Mucosa of rectum (tissue), 2 donors: ENCODE measurements at regions not wholly inside any gene's neighbourhood (a gene's known extent, or its start where the extent isn't known, plus 50 kb on each side); places are given as distances from the start of the nearest gene placed in this dataset.

Source experiments
- H3K27ac ChIP-seq, 2 donors: one replicate each; pipeline ENCODE4 v1.7.0; 2013; ENCODE audit warnings: inconsistent platforms in 2 of 2, low read depth in 2 of 2, low read length in 2 of 2
- H3K27me3 ChIP-seq, 2 donors: one replicate each; pipeline ENCODE4 v1.7.0; 2013; ENCODE audit warnings: low read length in 2 of 2; ENCODE audit not compliant: control insufficient read depth in 2 of 2, insufficient read depth in 2 of 2
- H3K36me3 ChIP-seq, 2 donors: one replicate each; pipeline ENCODE4 v1.7.0; 2013; ENCODE audit warnings: low read length in 2 of 2; ENCODE audit not compliant: control insufficient read depth in 2 of 2, insufficient read depth in 2 of 2
- H3K4me1 ChIP-seq, 2 donors: one replicate each; pipeline ENCODE4 v1.7.0; 2013; ENCODE audit warnings: low read length in 2 of 2, mild to moderate bottlenecking in 1 of 2; ENCODE audit not compliant: control insufficient read depth in 2 of 2, insufficient read depth in 2 of 2
- H3K4me3 ChIP-seq, 2 donors: one replicate each; pipeline ENCODE4 v1.7.0; 2013; ENCODE audit warnings: low read length in 2 of 2
- H3K9ac ChIP-seq, 2 donors: one replicate each; pipeline ENCODE4 v1.7.0; 2013; ENCODE audit warnings: low read length in 2 of 2, low read depth in 1 of 2, mild to moderate bottlenecking in 1 of 2
- H3K9me3 ChIP-seq, 2 donors: one replicate each; pipeline ENCODE4 v1.7.0; 2013; ENCODE audit warnings: low read length in 2 of 2; ENCODE audit not compliant: control insufficient read depth in 2 of 2
- donor health status: healthy.
- donor health status: Normal muscosa, but diverticular disease.

- Histone ChIP-seq H3K36me3 (no peaks in the 10 kb centered on the region), H3K4me1 (no peaks in the 10 kb centered on the region), H3K4me3 (no peak overlapping the region), H3K27me3 (no peaks in the 10 kb centered on the region), H3K9me3 (no peaks in the 10 kb centered on the region), H3K9ac (no peak overlapping the region), H3K27ac (no peak overlapping the region)
These were observed 2057.9 kb downstream of the PCDH7 start for GRCh38 chr4:32778025-32778424.

- H3K27ac ChIP-seq: no peak overlapping the region
These were observed 2058.8 kb downstream of the PCDH7 start for GRCh38 chr4:32778938-32779337.

GRCh38 chr4:32789026-32789608, 2068.9 kb downstream of the PCDH7 start:
- H3K9me3 ChIP-seq: no peaks in the 10 kb centered on the region

More at GRCh38 chr4:32778938-32779337, 2058.8 kb downstream of the PCDH7 start:
- Histone ChIP-seq H3K9ac (no peak overlapping the region), H3K27me3 (no peaks in the 10 kb centered on the region), H3K4me3 (no peak overlapping the region), H3K9me3 (no peaks in the 10 kb centered on the region), H3K36me3 (no peaks in the 10 kb centered on the region), H3K4me1 (no peaks in the 10 kb centered on the region)

GRCh38 chr4:32790803-32791202, 2070.6 kb downstream of the PCDH7 start:
- Histone ChIP-seq H3K9me3 (no peaks in the 10 kb centered on the region), H3K9ac (no peak overlapping the region), H3K4me3 (no peak overlapping the region), H3K27me3 (no peaks in the 10 kb centered on the region), H3K36me3 (no peaks in the 10 kb centered on the region), H3K4me1 (no peaks in the 10 kb centered on the region), H3K27ac (no peak overlapping the region)

More at GRCh38 chr4:32789026-32789608, 2068.9 kb downstream of the PCDH7 start:
- H3K4me1 ChIP-seq: no peaks in the 10 kb centered on the region
- no peak overlapping the region for H3K4me3 ChIP-seq
- no peak overlapping the region for H3K27ac ChIP-seq
- H3K9ac ChIP-seq: no peak overlapping the region
- H3K36me3 ChIP-seq: no peaks in the 10 kb centered on the region
- no peaks in the 10 kb centered on the region for H3K27me3 ChIP-seq

GRCh38 chr4:32798471-32799159, 2078.4 kb downstream of the PCDH7 start:
- Histone ChIP-seq H3K27ac (no peak overlapping the region), H3K4me1 (no peaks in the 10 kb centered on the region), H3K27me3 (no peaks in the 10 kb centered on the region), H3K36me3 (no peaks in the 10 kb centered on the region), H3K4me3 (no peak overlapping the region), H3K9ac (no peak overlapping the region), H3K9me3 (no peaks in the 10 kb centered on the region)

GRCh38 chr4:32824336-32824735, 2104.2 kb downstream of the PCDH7 start:
- H3K4me1 ChIP-seq: no peaks in the 10 kb centered on the region
- no peaks in the 10 kb centered on the region for H3K27me3 ChIP-seq

GRCh38 chr4:32826169-32826568, 2106.0 kb downstream of the PCDH7 start:
- Histone ChIP-seq H3K9me3 (no peaks in the 10 kb centered on the region), H3K27me3 (no peaks in the 10 kb centered on the region), H3K4me3 (no peak overlapping the region), H3K27ac (no peak overlapping the region), H3K36me3 (no peaks in the 10 kb centered on the region), H3K9ac (no peak overlapping the region), H3K4me1 (no peaks in the 10 kb centered on the region)

More at GRCh38 chr4:32824336-32824735, 2104.2 kb downstream of the PCDH7 start:
- no peak overlapping the region for H3K4me3 ChIP-seq
- no peak overlapping the region for H3K9ac ChIP-seq
- no peak overlapping the region for H3K27ac ChIP-seq
- H3K9me3 ChIP-seq: no peaks in the 10 kb centered on the region
- no peaks in the 10 kb centered on the region for H3K36me3 ChIP-seq

- Histone ChIP-seq H3K36me3 (no peaks in the 10 kb centered on the region), H3K27me3 (no peaks in the 10 kb centered on the region), H3K4me1 (no peaks in the 10 kb centered on the region), H3K9ac (no peak overlapping the region), H3K4me3 (no peak overlapping the region), H3K9me3 (no peaks in the 10 kb centered on the region), H3K27ac (no peak overlapping the region)
These were observed 2110.0 kb downstream of the PCDH7 start for GRCh38 chr4:32830160-32830559.

GRCh38 chr4:32831104-32831503, 2110.9 kb downstream of the PCDH7 start:
- no peak overlapping the region for H3K4me3 ChIP-seq
- H3K4me1 ChIP-seq: no peaks in the 10 kb centered on the region
- H3K27me3 ChIP-seq: no peaks in the 10 kb centered on the region
- no peaks in the 10 kb centered on the region for H3K9me3 ChIP-seq
- no peak overlapping the region for H3K9ac ChIP-seq
- no peak overlapping the region for H3K27ac ChIP-seq
- H3K36me3 ChIP-seq: no peaks in the 10 kb centered on the region

GRCh38 chr4:32840461-32841189, 2120.5 kb downstream of the PCDH7 start:
- H3K27ac ChIP-seq: no peak overlapping the region
- no peaks in the 10 kb centered on the region for H3K36me3 ChIP-seq
- H3K9ac ChIP-seq: no peak overlapping the region
- no peaks in the 10 kb centered on the region for H3K4me1 ChIP-seq
- H3K4me3 ChIP-seq: no peak overlapping the region
- no peaks in the 10 kb centered on the region for H3K27me3 ChIP-seq
- H3K9me3 ChIP-seq: no peaks in the 10 kb centered on the region
